ENCODE measurements at regions not wholly inside any gene's neighbourhood (a gene's known extent, or its start where the extent isn't known, plus 50 kb on each side); places are given as distances from the start of the nearest gene placed in this dataset.
"Not testable (repeated sequence)": the region's sequence is repeated elsewhere in the genome, so short reads cannot be mapped to it uniquely, and the experiment has no call there.

- H3K27ac Mint-ChIP-seq (ENCODE audit: unreplicated experiment); H3K9me3 Mint-ChIP-seq (ENCODE audit: low read depth, unreplicated experiment); H3K4me1 Mint-ChIP-seq (ENCODE audit: low read depth, unreplicated experiment); H3K36me3 Mint-ChIP-seq (ENCODE audit: insufficient read depth, unreplicated experiment); intact Hi-C loops (cut with micrococcal nuclease; ENCODE audit: unreplicated experiment); H3K27me3 Mint-ChIP-seq (ENCODE audit: unreplicated experiment); H3K4me3 Mint-ChIP-seq (ENCODE audit: low read depth, unreplicated experiment); BruUV-seq (replicated peaks): not testable (repeated sequence)
- TF ChIP-seq CTCF (IDR thresholded peaks at IDR 0.05; ENCODE audit: unreplicated experiment) = peak; percentile 61
- peak; percentile 62 for DNase-seq
- CTCF ChIA-PET = interaction anchor here (0.6 to 0.9 kb wide), 2 partner anchors 73 to 189 kb away, joined by 3 to 4 read pairs; no protein-coding TSS in a partner anchor
Measured at GRCh38 chr7:39863675-39864322, 86.3 kb upstream of the CDK13 start.

- intact Hi-C loops (cut with micrococcal nuclease; ENCODE audit: unreplicated experiment); H3K27me3 Mint-ChIP-seq (ENCODE audit: unreplicated experiment); H3K4me3 Mint-ChIP-seq (ENCODE audit: low read depth, unreplicated experiment); BruUV-seq (replicated peaks); H3K36me3 Mint-ChIP-seq (ENCODE audit: insufficient read depth, unreplicated experiment); H3K4me1 Mint-ChIP-seq (ENCODE audit: low read depth, unreplicated experiment); H3K9me3 Mint-ChIP-seq (ENCODE audit: low read depth, unreplicated experiment); CTCF ChIA-PET; DNase-seq; H3K27ac Mint-ChIP-seq (ENCODE audit: unreplicated experiment): not testable (repeated sequence)
Measured at GRCh38 chr7:39869888-39870522, 80.1 kb upstream of the CDK13 start.

- BruUV-seq (replicated peaks); H3K36me3 Mint-ChIP-seq (ENCODE audit: insufficient read depth, unreplicated experiment); H3K4me3 Mint-ChIP-seq (ENCODE audit: low read depth, unreplicated experiment); CTCF ChIA-PET; H3K27ac Mint-ChIP-seq (ENCODE audit: unreplicated experiment); intact Hi-C loops (cut with micrococcal nuclease; ENCODE audit: unreplicated experiment); H3K27me3 Mint-ChIP-seq (ENCODE audit: unreplicated experiment); H3K9me3 Mint-ChIP-seq (ENCODE audit: low read depth, unreplicated experiment); H3K4me1 Mint-ChIP-seq (ENCODE audit: low read depth, unreplicated experiment); DNase-seq: not testable (repeated sequence)
Measured at GRCh38 chr7:39871610-39872009, 78.4 kb upstream of the CDK13 start.

- TF ChIP-seq CTCF (IDR thresholded peaks at IDR 0.05; ENCODE audit: unreplicated experiment) = no peak
- H3K4me3 Mint-ChIP-seq (ENCODE audit: low read depth, unreplicated experiment) = no peak overlapping the region
- H3K4me1 Mint-ChIP-seq (ENCODE audit: low read depth, unreplicated experiment) = no peaks in the 10 kb centered on the region
- no peaks in the 10 kb centered on the region for H3K27me3 Mint-ChIP-seq (ENCODE audit: unreplicated experiment)
- H3K27ac Mint-ChIP-seq (ENCODE audit: unreplicated experiment) = no peak overlapping the region
- intact Hi-C loops (cut with micrococcal nuclease; ENCODE audit: unreplicated experiment) = no loop called here
- no peaks in the 10 kb centered on the region for H3K36me3 Mint-ChIP-seq (ENCODE audit: insufficient read depth, unreplicated experiment)
- CTCF ChIA-PET = interaction anchor here (0.6 kb wide), 1 partner anchor 17 kb away, joined by 3 read pairs; no protein-coding TSS in a partner anchor
- peaks cover 9% of the 10 kb centered on the region for H3K9me3 Mint-ChIP-seq (ENCODE audit: low read depth, unreplicated experiment)
- no peak for DNase-seq
- no TSS peak for BruUV-seq (replicated peaks)
Measured at GRCh38 chr7:39880556-39880955, 69.5 kb upstream of the CDK13 start.

GRCh38 chr7:39882148-39882784 is 67.8 kb upstream of the CDK13 start:
- no peak overlapping the region for H3K27ac Mint-ChIP-seq (ENCODE audit: unreplicated experiment)
- no peak for DNase-seq
- TF ChIP-seq CTCF (IDR thresholded peaks at IDR 0.05; ENCODE audit: unreplicated experiment) = no peak
- intact Hi-C loops (cut with micrococcal nuclease; ENCODE audit: unreplicated experiment) = no loop called here
- no peaks in the 10 kb centered on the region for H3K36me3 Mint-ChIP-seq (ENCODE audit: insufficient read depth, unreplicated experiment)
- H3K27me3 Mint-ChIP-seq (ENCODE audit: unreplicated experiment) = no peaks in the 10 kb centered on the region
- H3K9me3 Mint-ChIP-seq (ENCODE audit: low read depth, unreplicated experiment) = peaks cover 7% of the 10 kb centered on the region
- H3K4me1 Mint-ChIP-seq (ENCODE audit: low read depth, unreplicated experiment) = no peaks in the 10 kb centered on the region
- H3K4me3 Mint-ChIP-seq (ENCODE audit: low read depth, unreplicated experiment) = no peak overlapping the region
- no TSS peak for BruUV-seq (replicated peaks)
- CTCF ChIA-PET = interaction anchor here (0.7 to 1.7 kb wide), 3 partner anchors 10 to 123 kb away, joined by 5 read pairs; no protein-coding TSS in a partner anchor
